ENCODE measurements at regions not wholly inside any gene's neighbourhood (a gene's known extent, or its start where the extent isn't known, plus 50 kb on each side); places are given as distances from the start of the nearest gene placed in this dataset.

DNA sequence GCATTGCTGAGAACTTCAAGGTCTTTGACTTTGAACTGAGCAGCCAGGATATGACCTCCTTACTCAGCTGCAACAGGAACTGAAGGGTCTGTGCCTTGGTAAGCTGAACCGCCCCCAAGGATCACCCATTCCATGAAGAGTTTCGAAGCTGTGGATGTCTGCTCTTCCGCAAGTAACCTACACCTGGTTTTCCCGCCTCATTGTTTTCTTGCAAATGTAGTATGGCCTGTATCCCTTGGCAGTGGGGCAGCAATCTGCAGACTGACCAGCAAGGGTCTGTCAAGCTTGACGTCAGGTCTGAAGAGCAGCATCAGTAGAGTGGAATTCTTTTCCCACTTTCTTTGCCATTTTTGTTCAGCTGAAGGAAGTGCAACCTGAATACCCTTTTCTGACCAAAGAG, 62.6 kb upstream of the RAB12 start:
- DNase-seq = no peak

DNA sequence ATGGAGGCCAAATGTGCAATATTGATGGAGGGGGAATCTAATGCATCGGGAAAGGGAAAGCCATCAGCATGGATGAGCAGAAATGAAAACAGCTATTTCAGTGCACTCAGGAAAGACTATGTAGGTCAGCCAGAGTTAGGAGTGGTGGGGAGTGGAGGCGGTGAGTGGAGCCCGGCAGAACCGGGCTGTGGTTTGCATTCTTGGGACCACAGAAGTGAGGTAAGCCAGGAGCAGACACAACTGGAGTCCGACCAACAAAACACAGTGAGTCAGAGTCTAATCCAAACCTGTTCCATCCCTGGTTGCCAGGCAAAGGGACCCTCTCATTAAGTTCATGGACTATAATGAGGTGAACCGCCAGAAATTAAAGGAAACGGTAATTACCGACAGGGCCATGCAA, 61.1 kb upstream of the RAB12 start:
- DNase-seq = no peak

GRCh38 chr18:8549254-8549757, 59.9 kb upstream of the RAB12 start:
- DNase-seq = no peak

- DNase-seq = no peak
These were observed 57.1 kb upstream of the RAB12 start for GRCh38 chr18:8552151-8552550.

- DNase-seq = no peak
These were observed 54.9 kb upstream of the RAB12 start for GRCh38 chr18:8554354-8554753.

DNA sequence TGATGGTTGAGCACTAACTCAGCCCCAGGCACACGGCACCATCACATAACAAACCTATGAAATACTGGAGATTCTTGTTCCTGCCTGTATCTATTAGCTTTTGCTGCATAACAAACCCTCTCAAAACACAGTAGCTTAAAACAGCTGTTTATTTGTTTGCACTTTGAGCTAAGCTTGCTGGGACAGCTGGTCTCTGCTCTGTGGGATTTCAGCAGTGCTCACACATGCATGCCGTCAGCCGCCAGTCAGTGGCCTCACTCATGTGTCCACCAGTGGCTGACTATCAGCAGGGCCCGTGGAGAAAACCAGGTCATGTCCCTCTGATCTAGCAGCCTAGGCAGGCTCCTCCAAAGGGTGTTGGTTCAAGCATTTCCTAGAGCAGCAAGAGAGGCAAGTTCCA, 52.8 kb upstream of the RAB12 start:
- DNase-seq = no peak

Data from DMS153 (cell line).